AG09319 (cell line): ENCODE measurements at regions not wholly inside any gene's neighbourhood (a gene's known extent, or its start where the extent isn't known, plus 50 kb on each side); places are given as distances from the start of the nearest gene placed in this dataset.

ENCODE experiments used
- DNase-seq: peaks from one replicate; pipeline ENCODE4 v3.0.0-alpha.2; 2010; ENCODE audit warnings: low read depth; ENCODE audit errors: extremely low read depth
- CTCF ChIP-seq: IDR thresholded peaks from 2 replicates; pipeline ENCODE4 v1.5.1; 2011; ENCODE audit warnings: low read depth, mild to moderate bottlenecking, inconsistent platforms, low read length, moderate library complexity

GRCh38 chr9:107174441-107174840 lies 108.6 kb upstream of the RAD23B start:
- TF ChIP-seq CTCF: no peak
- no peak for DNase-seq

- no peak for DNase-seq
- no peak for TF ChIP-seq CTCF
Observed at GRCh38 chr9:107175041-107175440, 108.0 kb upstream of the RAD23B start.

- no peak for TF ChIP-seq CTCF
- no peak for DNase-seq
Observed at GRCh38 chr9:107175816-107176435, 107.2 kb upstream of the RAD23B start.

- no peak for TF ChIP-seq CTCF
- DNase-seq: no peak
Observed at GRCh38 chr9:107176436-107177151, 106.5 kb upstream of the RAD23B start.

- no peak for TF ChIP-seq CTCF
Observed at GRCh38 chr9:107177243-107177839, 105.7 kb upstream of the RAD23B start.

GRCh38 chr9:107177857-107178256 lies 105.2 kb upstream of the RAD23B start:
- TF ChIP-seq CTCF: no peak
- DNase-seq: no peak

More at GRCh38 chr9:107177243-107177839, 105.7 kb upstream of the RAD23B start:
- no peak for DNase-seq

- no peak for DNase-seq
- no peak for TF ChIP-seq CTCF
Observed at GRCh38 chr9:107178293-107178692, 104.8 kb upstream of the RAD23B start.
